ENCODE measurements at regions not wholly inside any gene's neighbourhood (a gene's known extent, or its start where the extent isn't known, plus 50 kb on each side); places are given as distances from the start of the nearest gene placed in this dataset.

GRCh38 chr1:233520261-233521191, 93.4 kb upstream of the KCNK1 start:
- no peak for TF ChIP-seq POLR2A (IDR thresholded peaks at IDR 0.05; ENCODE audit: low read length)
- no peak for TF ChIP-seq GATA1 (IDR thresholded peaks at IDR 0.05; ENCODE audit: low read depth, low read length)

Data from erythroblast (primary cell).